GM19395 (cell line): ENCODE measurements at regions not wholly inside any gene's neighbourhood (a gene's known extent, or its start where the extent isn't known, plus 50 kb on each side); places are given as distances from the start of the nearest gene placed in this dataset.
A peak's percentile ranks its signal among the peaks of the same experiment; 100 is the strongest.
"Not testable (repeated sequence)": the region's sequence is repeated elsewhere in the genome, so short reads cannot be mapped to it uniquely, and the experiment has no call there.

Source experiments
- ATAC-seq: cut with Tn5 transposase; IDR thresholded peaks from one replicate; pipeline ENCODE4 v1.9.1; 2021; ENCODE audit warnings: mild to moderate bottlenecking, moderate library complexity; ENCODE audit not compliant: unreplicated experiment

DNA sequence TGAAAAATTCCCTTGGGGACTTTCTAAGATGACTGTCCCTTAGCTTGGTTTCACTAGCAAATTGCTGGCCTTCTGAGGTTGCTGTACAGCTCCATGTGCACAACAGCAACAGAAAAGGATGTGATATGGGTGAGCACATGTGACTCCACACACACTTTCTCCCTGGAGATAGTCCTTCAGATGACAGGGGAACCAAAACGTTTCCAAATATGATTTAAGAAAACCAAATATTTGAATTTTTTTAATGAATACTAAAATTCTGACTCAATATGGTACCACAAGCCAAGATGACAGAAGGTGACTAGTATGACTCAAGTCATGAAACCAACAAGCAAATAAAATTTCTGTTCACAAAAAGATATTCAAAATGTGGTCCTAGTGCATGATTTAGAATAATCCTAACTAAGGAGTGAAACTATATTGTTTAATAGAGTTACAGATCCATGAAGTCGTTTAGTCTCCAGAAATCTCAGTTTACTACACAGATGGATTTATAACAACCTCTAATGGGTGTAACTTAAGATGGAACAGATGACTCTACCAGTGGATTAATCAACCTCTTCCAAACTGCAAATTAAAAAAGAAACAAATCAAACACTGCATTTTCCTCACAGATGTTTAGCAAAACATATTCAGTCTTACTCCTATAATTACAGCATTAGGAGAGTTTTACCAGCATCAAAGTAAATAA lies 144.8 kb upstream of the PIK3R1 start:
- peak; percentile 89 for ATAC-seq

DNA sequence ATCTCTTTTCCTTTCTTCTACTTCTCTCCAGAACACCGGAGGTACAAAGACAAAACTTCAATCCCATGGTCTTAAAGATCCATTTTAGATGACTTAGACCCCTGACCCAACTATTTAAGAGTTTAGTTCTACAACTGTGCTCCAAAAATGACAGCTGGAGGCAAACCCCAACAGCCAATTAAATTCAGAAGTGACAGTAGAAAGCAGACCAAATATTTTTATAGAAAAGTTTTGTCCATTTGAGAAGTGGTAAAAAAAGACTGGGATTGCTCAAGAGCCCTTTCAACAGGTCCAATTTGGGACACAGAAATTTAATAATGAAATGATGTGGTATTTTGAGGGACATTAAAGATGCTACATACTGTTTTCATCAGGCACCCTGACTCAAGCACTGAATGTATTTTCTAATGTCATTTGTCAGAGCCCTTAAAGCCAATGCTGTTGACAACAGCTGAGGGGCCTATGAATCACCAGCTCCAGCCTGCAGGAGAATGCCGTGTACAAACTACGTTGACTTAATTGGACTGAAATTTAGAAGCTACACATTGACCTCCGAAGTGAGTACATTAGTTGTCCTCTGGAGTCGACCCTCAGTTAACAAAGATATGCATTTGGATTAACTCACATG lies 147.5 kb upstream of the PIK3R1 start:
- no peak for ATAC-seq

DNA sequence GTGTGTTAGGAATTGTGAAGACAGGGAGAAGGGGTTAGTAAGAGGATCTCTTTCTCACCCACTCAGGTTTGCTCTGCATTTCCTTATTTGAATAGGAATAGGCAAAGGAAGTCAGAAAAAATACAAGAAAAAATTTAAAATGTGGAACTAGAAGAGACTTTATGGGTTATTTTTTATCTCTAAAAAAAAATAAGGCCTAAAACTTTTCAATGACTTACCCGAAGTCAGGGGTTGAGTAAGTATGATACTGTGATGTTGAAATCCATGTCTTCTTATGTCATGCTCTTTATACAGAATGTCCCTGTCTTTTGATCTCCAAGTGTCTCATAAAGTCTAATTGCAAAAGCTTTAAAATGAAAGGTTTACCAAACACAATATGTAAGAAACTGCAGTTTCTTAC lies 148.3 kb upstream of the PIK3R1 start:
- no peak for ATAC-seq

DNA sequence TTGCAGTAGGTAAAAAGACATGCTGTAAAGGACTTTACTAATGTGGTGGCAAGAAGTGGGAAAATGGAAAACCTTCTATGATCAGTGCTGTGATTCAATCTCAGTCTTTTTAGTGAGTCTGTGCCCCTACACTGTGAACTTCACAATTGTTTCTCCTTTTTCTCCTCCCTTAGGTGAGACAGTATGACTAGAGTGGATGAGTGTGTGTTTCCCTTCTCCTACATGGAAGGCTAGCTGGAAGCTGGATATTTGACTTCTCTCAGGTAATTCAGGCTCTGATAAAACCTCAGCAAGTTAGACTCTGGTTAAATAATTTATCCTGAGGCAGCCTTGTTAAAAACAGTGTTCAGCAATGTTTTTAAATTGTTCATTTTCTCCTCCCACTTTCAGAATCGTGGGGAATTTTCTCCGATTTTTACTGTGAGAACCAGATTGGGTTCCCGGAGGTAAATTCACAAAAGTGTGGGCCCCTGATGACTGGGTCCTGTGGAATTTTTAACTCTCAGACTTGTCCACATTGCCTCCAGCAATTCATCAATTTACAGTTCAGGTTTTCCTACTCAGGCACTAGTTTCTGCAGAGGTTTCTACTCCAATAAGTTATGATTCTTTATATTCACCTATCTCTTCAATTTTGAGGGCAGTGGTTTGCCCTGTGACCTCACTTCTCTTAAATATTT lies 149.1 kb upstream of the PIK3R1 start:
- no peak for ATAC-seq

DNA sequence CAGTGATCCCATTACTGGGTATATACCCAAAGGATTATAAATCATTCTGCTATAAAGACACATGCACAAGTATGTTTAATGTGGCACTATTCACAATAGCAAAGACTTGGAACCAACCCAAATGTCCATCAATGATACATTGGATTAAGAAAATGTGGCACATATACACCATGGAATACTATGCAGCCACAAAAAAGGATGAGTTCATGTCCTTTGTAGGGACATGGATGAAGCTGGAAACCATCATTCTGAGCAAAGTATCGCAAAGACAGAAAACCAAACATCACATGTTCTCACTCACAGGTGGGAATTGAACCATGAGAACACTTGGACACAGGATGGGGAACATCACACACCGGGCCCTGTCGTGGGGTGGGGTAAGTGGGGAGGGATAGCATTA lies 150.2 kb upstream of the PIK3R1 start:
- not testable (repeated sequence) for ATAC-seq

DNA sequence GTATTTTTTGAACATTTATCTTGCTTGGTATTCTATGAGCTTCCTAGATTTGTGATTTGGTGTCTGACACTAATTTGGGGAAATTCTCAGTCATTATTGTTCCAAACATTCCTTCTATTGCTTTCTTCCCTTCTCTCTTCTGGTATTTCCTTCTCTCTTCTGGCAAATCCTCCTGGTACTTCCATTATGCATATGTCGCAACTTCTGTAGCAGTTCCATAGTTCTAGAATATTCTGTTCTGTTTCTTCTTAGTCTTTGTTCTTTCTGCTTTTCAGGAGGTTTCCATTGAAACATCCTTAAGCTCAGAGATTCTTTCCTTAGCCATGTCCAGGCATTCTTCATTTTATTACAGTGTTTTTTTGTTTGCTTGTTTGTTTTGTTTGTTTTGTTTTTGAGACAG lies 155.2 kb upstream of the PIK3R1 start:
- ATAC-seq: no peak

GRCh38 chr5:68057191-68057590 lies 158.4 kb upstream of the PIK3R1 start:
- ATAC-seq: no peak

- ATAC-seq: no peak
These were observed 159.9 kb upstream of the PIK3R1 start for GRCh38 chr5:68055686-68056085.

DNA sequence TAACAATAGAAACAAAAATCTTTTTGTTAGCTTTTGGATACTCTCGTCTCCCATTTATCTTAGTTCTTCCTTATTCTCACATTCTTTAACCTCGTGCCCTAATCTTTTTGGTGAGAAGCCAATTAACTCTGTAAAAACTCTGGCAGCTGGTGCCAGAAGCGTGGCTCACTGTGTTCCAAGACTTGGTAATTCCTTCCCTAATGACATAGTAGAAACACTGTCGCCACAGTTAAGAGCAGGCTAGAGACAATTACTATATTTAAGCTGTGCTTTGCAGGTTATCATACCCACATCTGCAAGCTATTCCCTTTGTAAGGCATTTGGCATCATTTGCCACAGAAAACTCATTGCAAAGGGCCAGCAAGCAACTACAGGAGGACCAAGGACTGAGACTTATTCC lies 160.9 kb upstream of the PIK3R1 start:
- ATAC-seq: no peak

DNA sequence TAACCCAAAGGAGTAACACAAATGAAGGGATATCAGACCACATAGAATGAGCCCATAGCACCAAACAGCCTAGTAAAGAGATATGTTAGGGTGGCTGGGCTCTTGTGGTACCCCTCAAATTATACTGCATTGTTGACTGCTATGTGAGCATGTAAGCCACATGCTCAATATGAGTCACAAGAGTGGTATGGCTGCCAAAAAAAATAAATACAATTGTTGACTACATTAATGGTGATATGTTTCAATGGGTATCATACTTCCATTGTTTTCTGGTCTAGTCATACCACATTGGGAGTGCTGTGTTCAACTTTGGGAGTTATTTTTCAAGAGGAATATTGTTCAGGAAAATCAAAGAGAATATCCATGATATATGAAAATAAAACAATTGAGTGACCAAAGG lies 162.4 kb upstream of the PIK3R1 start:
- ATAC-seq: no peak

DNA sequence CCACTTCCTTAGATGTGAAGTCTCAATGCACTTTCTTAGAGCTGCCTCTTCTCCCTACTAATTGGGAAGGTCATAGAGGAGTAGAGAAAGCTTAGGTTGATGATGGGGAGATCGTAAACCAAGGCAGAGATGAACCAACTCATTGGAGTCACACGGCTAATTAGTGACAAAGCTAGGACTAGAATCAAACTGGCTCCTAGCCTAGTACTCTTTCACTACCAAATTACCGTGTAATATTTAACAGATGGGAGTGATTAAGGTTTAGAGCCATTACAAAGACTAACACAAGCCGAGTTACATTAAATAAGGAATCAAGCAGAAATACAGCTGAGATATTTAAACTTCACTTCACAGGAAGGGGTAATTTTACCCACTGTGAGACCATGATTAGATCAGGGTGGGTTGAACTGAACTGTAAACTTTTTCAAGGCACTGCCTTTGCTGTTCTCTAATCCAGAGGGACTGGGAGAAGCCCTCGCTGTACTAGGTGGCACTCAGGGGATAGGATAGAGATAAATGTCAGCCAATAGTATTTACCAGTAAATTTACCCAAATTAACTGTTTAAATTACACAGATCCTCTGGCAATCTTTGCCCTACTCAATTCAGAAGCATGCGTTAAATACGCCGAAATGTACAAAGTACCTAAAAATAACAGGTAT lies 166.4 kb upstream of the PIK3R1 start:
- ATAC-seq: no peak

DNA sequence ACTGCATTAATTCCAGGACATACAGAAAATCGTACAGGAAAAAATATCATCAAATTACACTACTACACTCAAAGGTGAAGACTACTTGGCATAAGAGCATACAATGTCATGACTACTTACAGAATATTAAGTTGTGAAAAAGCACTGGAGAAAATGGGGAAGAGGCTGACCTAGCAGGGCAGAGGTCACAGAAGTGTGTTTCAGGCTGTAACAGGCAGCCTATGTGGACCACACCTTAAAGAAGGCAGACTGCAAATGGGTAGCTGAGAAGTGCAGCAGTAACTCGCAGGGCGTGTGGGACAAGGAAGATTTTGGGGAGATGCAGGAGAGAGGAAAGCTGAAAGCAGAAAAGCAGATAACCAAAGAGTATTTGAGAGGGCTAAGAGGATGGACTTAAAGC lies 167.0 kb upstream of the PIK3R1 start:
- no peak for ATAC-seq

DNA sequence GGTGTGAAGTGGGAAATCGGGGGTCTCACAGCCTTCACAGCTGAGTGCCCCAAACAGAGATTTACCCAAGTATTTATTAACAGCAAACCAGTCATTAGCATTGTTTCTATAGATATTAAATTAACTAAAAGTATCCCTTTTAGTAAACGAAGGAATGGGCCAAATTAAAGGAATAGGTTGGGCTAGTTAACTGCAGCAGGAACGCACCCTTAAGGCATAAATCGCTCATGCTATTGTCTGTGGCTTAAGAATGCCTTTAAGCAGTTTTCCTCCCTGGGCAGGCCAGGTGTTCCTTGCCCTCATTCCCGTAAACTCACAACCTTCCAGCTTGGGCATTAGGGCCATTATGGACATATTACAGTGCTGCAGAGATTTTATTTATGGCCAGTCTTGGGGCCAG lies 167.5 kb upstream of the PIK3R1 start:
- ATAC-seq: not testable (repeated sequence)

GRCh38 chr5:68047035-68047434 lies 168.5 kb upstream of the PIK3R1 start:
- ATAC-seq: no peak

DNA sequence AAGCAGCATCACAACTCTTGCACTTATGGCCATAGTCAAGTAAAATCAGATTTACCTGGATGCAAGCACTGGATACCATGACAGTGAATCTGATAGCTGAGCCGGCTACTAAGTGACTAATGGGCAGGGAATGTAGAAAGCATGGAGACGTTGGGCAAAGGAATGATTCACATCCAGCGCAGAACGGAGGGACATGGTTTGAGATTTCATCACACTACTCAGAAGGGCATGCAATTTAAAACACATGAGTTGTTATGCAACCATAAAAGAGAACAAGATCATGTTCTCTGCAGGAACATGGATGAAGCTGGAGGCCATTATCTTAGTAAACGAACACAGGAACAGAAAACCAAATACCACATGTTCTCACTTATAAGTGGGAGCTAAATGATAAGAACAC lies 169.1 kb upstream of the PIK3R1 start:
- ATAC-seq: no peak

GRCh38 chr5:68041293-68041692 lies 174.3 kb upstream of the PIK3R1 start:
- peak; percentile 87 for ATAC-seq

DNA sequence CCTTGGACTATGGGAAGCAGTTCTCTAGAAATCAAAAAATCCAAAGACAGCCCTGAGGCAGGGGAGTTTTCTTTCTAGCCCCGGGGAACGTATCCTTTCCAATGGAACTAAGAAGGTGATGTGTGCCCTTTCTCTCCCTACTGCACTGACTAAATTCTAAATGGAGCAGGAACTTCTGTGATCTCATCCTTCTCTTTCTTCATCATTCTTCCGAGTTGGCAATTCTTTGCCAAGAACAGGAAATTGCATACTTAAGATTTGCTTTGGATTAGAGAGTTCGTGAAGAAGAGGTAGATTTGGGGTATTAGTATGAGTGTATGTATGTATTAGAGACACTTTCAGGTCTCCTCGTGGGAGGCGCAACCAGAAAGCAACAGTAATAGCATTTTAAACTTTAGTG lies 178.0 kb upstream of the PIK3R1 start:
- no peak for ATAC-seq

DNA sequence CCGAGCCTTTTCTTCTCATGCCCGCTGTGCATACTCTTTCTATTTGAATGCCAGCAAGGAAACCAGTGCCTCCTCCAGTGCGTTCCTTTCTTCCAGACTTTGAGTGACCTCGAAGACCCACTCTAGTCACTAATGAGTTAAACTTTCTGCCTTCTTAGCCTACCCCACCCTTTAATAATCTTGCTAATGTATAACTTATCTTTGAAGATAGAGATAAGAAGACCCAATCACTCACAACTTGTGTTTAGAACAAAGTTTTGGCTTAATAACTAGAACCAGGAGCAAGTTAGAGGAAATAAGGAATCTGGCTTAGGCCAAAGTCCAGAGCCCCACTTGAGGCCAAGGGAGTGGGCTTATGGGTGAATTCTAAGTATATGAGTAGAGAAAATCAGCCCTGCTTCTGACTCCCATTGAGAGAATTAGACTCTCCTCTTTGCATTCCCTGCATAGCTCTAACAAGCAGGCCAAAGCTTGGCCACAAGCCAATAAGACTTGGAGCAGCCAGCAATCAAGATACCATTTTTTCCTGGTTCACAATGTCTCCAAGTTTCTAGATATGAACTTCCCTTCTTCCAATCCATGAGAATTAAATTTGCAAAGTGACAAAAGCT lies 181.5 kb upstream of the PIK3R1 start:
- no peak for ATAC-seq

GRCh38 chr5:68033029-68033428 lies 182.5 kb upstream of the PIK3R1 start:
- no peak for ATAC-seq

- no peak for ATAC-seq
These were observed 183.3 kb upstream of the PIK3R1 start for GRCh38 chr5:68032216-68032762.

DNA sequence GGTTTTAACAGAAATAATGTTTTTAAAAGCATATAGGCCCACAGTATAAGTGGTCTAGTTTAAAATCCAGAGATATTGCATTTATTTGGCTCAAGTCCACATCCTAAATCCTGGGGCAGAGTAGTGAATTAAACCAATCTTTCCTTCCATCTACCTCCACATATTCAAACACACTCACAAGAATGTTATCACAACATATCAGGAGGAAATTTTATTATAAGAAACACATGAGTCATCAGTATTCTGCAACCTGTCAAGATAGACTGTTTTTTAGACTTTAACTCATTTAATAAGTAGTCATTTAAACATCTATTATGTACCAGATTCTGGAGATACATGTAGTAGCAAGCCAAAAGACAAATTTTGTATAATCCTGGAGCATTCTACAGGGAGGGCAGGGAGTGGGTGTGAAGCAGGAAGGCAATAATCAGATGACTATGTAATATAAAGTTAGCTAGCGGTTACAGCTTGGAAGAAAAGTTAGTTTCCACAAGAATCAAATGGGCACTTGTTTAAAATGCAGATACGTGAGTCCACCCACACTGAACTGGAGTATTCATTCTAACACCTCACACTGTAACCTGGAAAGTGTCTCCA lies 187.3 kb upstream of the PIK3R1 start:
- ATAC-seq: no peak
